ENCODE measurements at regions not wholly inside any gene's neighbourhood (a gene's known extent, or its start where the extent isn't known, plus 50 kb on each side); places are given as distances from the start of the nearest gene placed in this dataset.

DNA sequence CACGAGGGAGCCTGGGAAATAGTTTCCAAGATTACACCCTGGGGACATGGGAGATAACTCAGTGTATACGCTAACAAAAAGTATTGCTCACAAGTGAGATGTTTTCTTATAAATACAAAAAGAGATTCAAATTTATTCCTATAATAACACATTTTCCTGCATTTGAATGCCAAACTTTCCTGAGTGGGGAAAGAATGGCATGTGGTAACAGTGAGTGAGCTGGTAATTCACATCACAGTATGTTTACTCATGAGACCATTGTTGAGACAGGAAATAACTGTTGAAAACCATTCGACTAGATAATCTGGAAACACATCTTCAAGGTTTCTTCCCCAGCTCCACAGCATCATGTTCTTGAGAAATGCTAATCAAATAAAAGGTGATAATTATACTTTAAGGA is 109.1 kb downstream of the TASL start:
- ATAC-seq: no peak
- no peak for DNase-seq
- H3K9me3 ChIP-seq: no peaks in the 10 kb centered on the region
- H3K36me3 ChIP-seq: no peaks in the 10 kb centered on the region
- TF ChIP-seq, protein P1, sequence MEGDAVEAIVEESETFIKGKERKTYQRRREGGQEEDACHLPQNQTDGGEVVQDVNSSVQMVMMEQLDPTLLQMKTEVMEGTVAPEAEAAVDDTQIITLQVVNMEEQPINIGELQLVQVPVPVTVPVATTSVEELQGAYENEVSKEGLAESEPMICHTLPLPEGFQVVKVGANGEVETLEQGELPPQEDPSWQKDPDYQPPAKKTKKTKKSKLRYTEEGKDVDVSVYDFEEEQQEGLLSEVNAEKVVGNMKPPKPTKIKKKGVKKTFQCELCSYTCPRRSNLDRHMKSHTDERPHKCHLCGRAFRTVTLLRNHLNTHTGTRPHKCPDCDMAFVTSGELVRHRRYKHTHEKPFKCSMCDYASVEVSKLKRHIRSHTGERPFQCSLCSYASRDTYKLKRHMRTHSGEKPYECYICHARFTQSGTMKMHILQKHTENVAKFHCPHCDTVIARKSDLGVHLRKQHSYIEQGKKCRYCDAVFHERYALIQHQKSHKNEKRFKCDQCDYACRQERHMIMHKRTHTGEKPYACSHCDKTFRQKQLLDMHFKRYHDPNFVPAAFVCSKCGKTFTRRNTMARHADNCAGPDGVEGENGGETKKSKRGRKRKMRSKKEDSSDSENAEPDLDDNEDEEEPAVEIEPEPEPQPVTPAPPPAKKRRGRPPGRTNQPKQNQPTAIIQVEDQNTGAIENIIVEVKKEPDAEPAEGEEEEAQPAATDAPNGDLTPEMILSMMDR (IDR thresholded peaks at IDR 0.05): no peak
- H3K4me1 ChIP-seq: no peaks in the 10 kb centered on the region
- H3K4me3 ChIP-seq: no peak overlapping the region
- no peaks in the 10 kb centered on the region for H3K27me3 ChIP-seq
- no peak overlapping the region for H3K27ac ChIP-seq
- intact Hi-C loops (cut with DNase I): no loop called here

Measured in upper lobe of right lung (tissue), 1 donor.